Activated naive CD8-positive, alpha-beta T cell treated with anti-CD3 and anti-CD28 coated beads for 36 hours (primary cell): ENCODE measurements at regions not wholly inside any gene's neighbourhood (a gene's known extent, or its start where the extent isn't known, plus 50 kb on each side); places are given as distances from the start of the nearest gene placed in this dataset.
"Not testable (repeated sequence)": the region's sequence is repeated elsewhere in the genome, so short reads cannot be mapped to it uniquely, and the experiment has no call there.

Source experiments
- DNase-seq: peaks from one replicate; pipeline ENCODE4 v3.0.0; 2021
- H3K27ac Mint-ChIP-seq: one replicate; pipeline ENCODE4 v1.8.0; 2022; ENCODE audit warnings: mild to moderate bottlenecking, moderate library complexity, mixed read lengths
- H3K27me3 Mint-ChIP-seq: one replicate; pipeline ENCODE4 v1.8.0; 2022; ENCODE audit warnings: mild to moderate bottlenecking, mixed read lengths
- H3K36me3 Mint-ChIP-seq: one replicate; pipeline ENCODE4 v1.8.0; 2021; ENCODE audit warnings: mild to moderate bottlenecking, mixed read lengths
- H3K4me1 Mint-ChIP-seq: one replicate; pipeline ENCODE4 v1.8.0; 2021; ENCODE audit warnings: mixed read lengths
- H3K4me3 Mint-ChIP-seq: one replicate; pipeline ENCODE4 v1.8.0; 2022; ENCODE audit warnings: mild to moderate bottlenecking, moderate library complexity, mixed read lengths
- H3K9me3 Mint-ChIP-seq: one replicate; pipeline ENCODE4 v1.8.0; 2022; ENCODE audit warnings: mixed read lengths

GRCh38 chr2:167334146-167334742 is 446.0 kb downstream of the XIRP2 start:
- H3K27me3 Mint-ChIP-seq, result peaks cover 4% of the 10 kb centered on the region
- H3K9me3 Mint-ChIP-seq, result no peaks in the 10 kb centered on the region
- no peak overlapping the region for H3K4me3 Mint-ChIP-seq
- DNase-seq, result no peak
- no peaks in the 10 kb centered on the region for H3K4me1 Mint-ChIP-seq
- no peaks in the 10 kb centered on the region for H3K36me3 Mint-ChIP-seq
- H3K27ac Mint-ChIP-seq, result no peak overlapping the region

DNA sequence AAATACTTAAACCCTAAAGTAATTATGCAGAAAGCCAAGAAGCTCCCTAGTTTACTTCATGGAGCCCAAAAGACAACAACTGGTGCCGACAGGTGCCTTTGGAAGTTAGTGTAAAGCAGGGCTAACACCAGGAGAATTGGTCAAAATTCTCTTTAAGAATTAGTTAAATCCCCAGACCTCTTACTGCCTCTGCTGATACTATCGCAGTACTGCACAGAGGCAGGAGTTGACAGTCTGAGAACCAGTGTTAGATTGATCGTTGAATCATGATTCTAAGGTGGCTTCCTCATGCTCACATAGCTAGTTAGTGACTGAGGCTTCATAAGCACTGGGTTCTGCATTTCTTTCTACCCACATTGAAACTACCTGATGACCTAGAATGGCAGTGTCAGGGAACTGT is 445.0 kb downstream of the XIRP2 start:
- H3K36me3 Mint-ChIP-seq, result no peaks in the 10 kb centered on the region
- H3K27me3 Mint-ChIP-seq, result peaks cover 4% of the 10 kb centered on the region
- H3K27ac Mint-ChIP-seq, result no peak overlapping the region
- DNase-seq, result no peak
- no peak overlapping the region for H3K4me3 Mint-ChIP-seq
- no peaks in the 10 kb centered on the region for H3K4me1 Mint-ChIP-seq
- H3K9me3 Mint-ChIP-seq, result no peaks in the 10 kb centered on the region

GRCh38 chr2:167332358-167332757 is 444.1 kb downstream of the XIRP2 start:
- H3K4me3 Mint-ChIP-seq, result no peak overlapping the region
- DNase-seq, result no peak

GRCh38 chr2:167331636-167332232 is 443.5 kb downstream of the XIRP2 start:
- no peak overlapping the region for H3K4me3 Mint-ChIP-seq
- H3K27me3 Mint-ChIP-seq, result peaks cover 4% of the 10 kb centered on the region
- H3K4me1 Mint-ChIP-seq, result no peaks in the 10 kb centered on the region
- no peaks in the 10 kb centered on the region for H3K36me3 Mint-ChIP-seq
- H3K9me3 Mint-ChIP-seq, result no peaks in the 10 kb centered on the region
- H3K27ac Mint-ChIP-seq, result no peak overlapping the region
- DNase-seq, result no peak

More at GRCh38 chr2:167332358-167332757, 444.1 kb downstream of the XIRP2 start:
- no peak overlapping the region for H3K27ac Mint-ChIP-seq
- H3K27me3 Mint-ChIP-seq, result peaks cover 4% of the 10 kb centered on the region
- H3K36me3 Mint-ChIP-seq, result no peaks in the 10 kb centered on the region
- no peaks in the 10 kb centered on the region for H3K4me1 Mint-ChIP-seq
- H3K9me3 Mint-ChIP-seq, result no peaks in the 10 kb centered on the region

DNA sequence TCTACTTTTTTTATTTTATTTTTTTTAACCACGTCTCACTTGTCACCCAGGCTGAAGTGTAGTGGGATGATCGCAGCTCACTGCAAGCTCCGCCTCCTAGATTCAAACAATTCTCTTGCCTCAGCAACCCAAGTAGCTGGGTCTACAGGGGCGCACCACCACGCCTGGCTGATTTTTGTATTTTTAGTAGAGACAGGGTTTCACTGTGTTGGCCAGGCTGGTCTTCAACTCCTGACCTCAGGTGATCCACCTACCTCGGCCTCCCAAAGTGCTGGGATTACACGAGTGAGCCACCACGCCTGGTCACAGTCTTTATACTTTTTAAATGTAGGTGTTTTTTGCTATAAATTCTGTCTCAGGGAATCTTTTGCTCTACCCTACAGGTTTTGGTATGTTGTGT is 440.5 kb downstream of the XIRP2 start:
- H3K4me3 Mint-ChIP-seq, H3K9me3 Mint-ChIP-seq: not testable (repeated sequence)

DNA sequence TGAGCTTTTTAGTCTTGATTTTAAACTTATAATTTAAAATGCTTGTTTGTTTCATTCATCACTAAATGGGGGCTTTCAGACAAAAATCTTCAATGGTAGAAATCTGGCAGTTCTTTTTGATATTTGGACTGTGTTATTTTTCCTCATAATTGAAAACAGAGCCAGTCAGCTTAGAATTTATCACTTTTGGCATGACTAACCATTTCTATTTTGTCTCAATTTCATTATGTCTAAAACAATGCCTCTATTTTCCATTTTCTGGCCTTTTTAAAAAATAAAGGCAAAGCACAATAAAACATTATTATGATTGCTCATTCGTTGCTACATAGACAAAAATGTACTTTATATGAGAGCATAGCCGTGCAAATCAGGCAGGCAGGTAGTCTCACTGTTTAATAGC is 434.5 kb downstream of the XIRP2 start:
- Mint-ChIP-seq H3K4me1 (no peaks in the 10 kb centered on the region), H3K36me3 (no peaks in the 10 kb centered on the region), H3K4me3 (no peak overlapping the region), H3K27ac (no peak overlapping the region), H3K27me3 (peaks cover 7% of the 10 kb centered on the region), H3K9me3 (no peaks in the 10 kb centered on the region)
- no peak for DNase-seq

More for the DNA sequence above, 440.5 kb downstream of the XIRP2 start:
- not testable (repeated sequence) for H3K4me1 Mint-ChIP-seq, H3K36me3 Mint-ChIP-seq, DNase-seq, H3K27me3 Mint-ChIP-seq, H3K27ac Mint-ChIP-seq

DNA sequence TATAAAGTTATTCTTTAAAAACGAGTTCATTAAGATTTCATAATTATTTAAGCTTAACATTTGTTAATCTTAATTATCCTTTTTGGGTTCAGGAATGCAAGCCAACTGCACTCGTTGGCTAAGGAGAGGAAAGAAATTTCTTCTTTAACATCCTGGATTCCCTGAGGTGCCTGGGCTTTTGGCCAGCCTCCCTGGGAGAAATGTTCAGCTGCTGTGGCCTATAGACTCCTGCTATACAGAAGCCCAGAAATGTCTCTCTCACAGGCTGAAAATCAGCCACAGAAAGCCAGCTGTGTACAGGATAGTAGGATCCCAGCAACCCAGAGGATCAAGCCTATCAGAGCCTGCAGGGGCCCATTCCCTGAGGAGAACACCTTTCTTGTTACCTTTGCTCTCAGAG is 430.3 kb downstream of the XIRP2 start:
- Mint-ChIP-seq H3K27ac (no peak overlapping the region), H3K27me3 (peaks cover 7% of the 10 kb centered on the region), H3K36me3 (no peaks in the 10 kb centered on the region), H3K4me3 (no peak overlapping the region), H3K9me3 (no peaks in the 10 kb centered on the region), H3K4me1 (no peaks in the 10 kb centered on the region)
- no peak for DNase-seq

- no peak overlapping the region for H3K27ac Mint-ChIP-seq
- H3K9me3 Mint-ChIP-seq, result no peaks in the 10 kb centered on the region
- H3K27me3 Mint-ChIP-seq, result peaks cover 8% of the 10 kb centered on the region
- H3K4me1 Mint-ChIP-seq, result no peaks in the 10 kb centered on the region
- no peak overlapping the region for H3K4me3 Mint-ChIP-seq
- no peaks in the 10 kb centered on the region for H3K36me3 Mint-ChIP-seq
- no peak for DNase-seq
Observed at GRCh38 chr2:167310442-167310841, 422.2 kb downstream of the XIRP2 start.
